ENCODE measurements at regions not wholly inside any gene's neighbourhood (a gene's known extent, or its start where the extent isn't known, plus 50 kb on each side); places are given as distances from the start of the nearest gene placed in this dataset.
A peak's percentile ranks its signal among the peaks of the same experiment; 100 is the strongest.

- DNase-seq, result no peak
These were observed 1430.4 kb upstream of the B3GALT2 start for GRCh38 chr1:194616835-194617234.

GRCh38 chr1:194602184-194602583 lies 1415.8 kb upstream of the B3GALT2 start:
- no peak for DNase-seq

GRCh38 chr1:194600716-194601115 lies 1414.3 kb upstream of the B3GALT2 start:
- DNase-seq, result no peak

GRCh38 chr1:194598098-194598497 lies 1411.7 kb upstream of the B3GALT2 start:
- no peak for DNase-seq

GRCh38 chr1:194586302-194586701 lies 1399.9 kb upstream of the B3GALT2 start:
- no peak for DNase-seq

- DNase-seq, result no peak
These were observed 1397.6 kb upstream of the B3GALT2 start for GRCh38 chr1:194584052-194584451.

- peak; percentile 85 for DNase-seq
These were observed 1384.1 kb upstream of the B3GALT2 start for GRCh38 chr1:194570476-194570875.

GRCh38 chr1:194568610-194569009 lies 1382.2 kb upstream of the B3GALT2 start:
- no peak for DNase-seq

- DNase-seq, result no peak
These were observed 1361.7 kb upstream of the B3GALT2 start for GRCh38 chr1:194548071-194548470.

- DNase-seq, result no peak
These were observed 1357.6 kb upstream of the B3GALT2 start for GRCh38 chr1:194544012-194544411.

GRCh38 chr1:194538453-194538852 lies 1352.0 kb upstream of the B3GALT2 start:
- DNase-seq, result no peak

- no peak for DNase-seq
These were observed 1351.1 kb upstream of the B3GALT2 start for GRCh38 chr1:194537521-194537920.

GRCh38 chr1:194535369-194535768 lies 1349.0 kb upstream of the B3GALT2 start:
- DNase-seq, result no peak

- no peak for DNase-seq
These were observed 1348.4 kb upstream of the B3GALT2 start for GRCh38 chr1:194534784-194535183.

GRCh38 chr1:194533641-194534040 lies 1347.2 kb upstream of the B3GALT2 start:
- no peak for DNase-seq

GRCh38 chr1:194517567-194517966 lies 1331.2 kb upstream of the B3GALT2 start:
- no peak for DNase-seq

GRCh38 chr1:194515916-194516315 lies 1329.5 kb upstream of the B3GALT2 start:
- DNase-seq, result no peak

GRCh38 chr1:194512957-194513356 lies 1326.5 kb upstream of the B3GALT2 start:
- no peak for DNase-seq

GRCh38 chr1:194512345-194512744 lies 1325.9 kb upstream of the B3GALT2 start:
- DNase-seq, result no peak

GRCh38 chr1:194503209-194503608 lies 1316.8 kb upstream of the B3GALT2 start:
- DNase-seq, result no peak

GRCh38 chr1:194495434-194495833 lies 1309.0 kb upstream of the B3GALT2 start:
- no peak for DNase-seq

GRCh38 chr1:194487172-194487571 lies 1300.8 kb upstream of the B3GALT2 start:
- DNase-seq, result no peak

- DNase-seq, result no peak
These were observed 1299.0 kb upstream of the B3GALT2 start for GRCh38 chr1:194485432-194485831.

- peak; percentile 64 for DNase-seq
These were observed 1292.3 kb upstream of the B3GALT2 start for GRCh38 chr1:194478731-194479130.

GRCh38 chr1:194477908-194478307 lies 1291.5 kb upstream of the B3GALT2 start:
- no peak for DNase-seq

- no peak for DNase-seq
These were observed 1290.5 kb upstream of the B3GALT2 start for GRCh38 chr1:194476872-194477271.

Data from NCI-H446 treated with DMSO at 0.1 percent for 48 hours (cell line).